HL-60 (cell line): ENCODE measurements at regions not wholly inside any gene's neighbourhood (a gene's known extent, or its start where the extent isn't known, plus 50 kb on each side); places are given as distances from the start of the nearest gene placed in this dataset.

Source experiments
- DNase-seq, 2 experiments: peaks; one replicate each; pipeline ENCODE4 v3.0.0-alpha.2; 2010 to 2020; ENCODE audit warnings: low read depth in 1 of 2, low spot score in 1 of 2
- H3K27ac ChIP-seq: fragments of 250-450 bp; sonication (Bioruptor Pico); replicated peaks from 2 replicates; pipeline ENCODE4 v1.5.1; 2020; ENCODE audit warnings: mild to moderate bottlenecking, moderate library complexity
- H3K27me3 ChIP-seq: fragments of 250-450 bp; sonication (Bioruptor Pico); 2 replicates; pipeline ENCODE4 v1.5.1; 2021; ENCODE audit warnings: mild to moderate bottlenecking, moderate library complexity; ENCODE audit not compliant: insufficient read depth, poor library complexity, severe bottlenecking
- H3K4me3 ChIP-seq: replicated peaks from 2 replicates; pipeline ENCODE4 v1.5.1; 2011; ENCODE audit warnings: mild to moderate bottlenecking, control low read depth, low read length; ENCODE audit not compliant: insufficient read depth
- GABPA ChIP-seq: IDR thresholded peaks from 2 replicates; pipeline ENCODE4 v1.6.1; 2012; ENCODE audit warnings: low read depth
- POLR2AphosphoS5 ChIP-seq: IDR thresholded peaks from 2 replicates; pipeline ENCODE4 v1.6.1; 2012; ENCODE audit warnings: low read depth
- SPI1 ChIP-seq: IDR thresholded peaks from 2 replicates; pipeline ENCODE4 v1.6.1; 2012; ENCODE audit warnings: low read depth, mild to moderate bottlenecking, borderline replicate concordance
- TF ChIP-seq, protein P1 (sequence below): IDR thresholded peaks from one replicate; pipeline ENCODE4 v1.5.1; 2011; ENCODE audit warnings: low read length, control low read depth, inconsistent platforms; ENCODE audit not compliant: insufficient read depth
- TF ChIP-seq, protein P2 (sequence below): IDR thresholded peaks from 2 replicates; pipeline ENCODE4 v1.6.1; 2012; ENCODE audit warnings: low read depth; ENCODE audit not compliant: insufficient replicate concordance

- no peak overlapping the region for H3K4me3 ChIP-seq
Measured at GRCh38 chr3:135324301-135324700, 529.2 kb downstream of the EPHB1 start.

DNA sequence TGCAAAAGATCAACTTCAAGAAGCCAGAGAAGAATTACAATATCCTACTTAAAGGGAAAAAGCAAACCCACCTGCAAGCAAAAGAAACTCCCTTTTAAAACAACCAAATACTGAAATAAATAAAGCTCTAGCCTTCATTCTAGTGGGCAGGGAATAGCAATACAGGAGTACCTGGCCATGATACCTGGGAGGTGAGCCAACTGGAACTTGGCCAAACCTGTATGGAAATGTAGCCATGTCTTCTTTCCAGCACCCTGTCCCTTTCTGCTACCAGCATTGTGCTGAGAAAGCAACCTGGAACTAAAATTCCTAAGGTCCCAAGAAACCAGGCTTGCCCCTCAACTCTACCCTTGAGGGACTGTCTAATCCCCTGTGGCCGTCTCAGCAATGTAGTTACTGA is 530.0 kb downstream of the EPHB1 start:
- Histone ChIP-seq H3K27me3 (no peaks in the 10 kb centered on the region), H3K4me3 (no peak overlapping the region), H3K27ac (no peak overlapping the region)
- TF ChIP-seq, protein P1, sequence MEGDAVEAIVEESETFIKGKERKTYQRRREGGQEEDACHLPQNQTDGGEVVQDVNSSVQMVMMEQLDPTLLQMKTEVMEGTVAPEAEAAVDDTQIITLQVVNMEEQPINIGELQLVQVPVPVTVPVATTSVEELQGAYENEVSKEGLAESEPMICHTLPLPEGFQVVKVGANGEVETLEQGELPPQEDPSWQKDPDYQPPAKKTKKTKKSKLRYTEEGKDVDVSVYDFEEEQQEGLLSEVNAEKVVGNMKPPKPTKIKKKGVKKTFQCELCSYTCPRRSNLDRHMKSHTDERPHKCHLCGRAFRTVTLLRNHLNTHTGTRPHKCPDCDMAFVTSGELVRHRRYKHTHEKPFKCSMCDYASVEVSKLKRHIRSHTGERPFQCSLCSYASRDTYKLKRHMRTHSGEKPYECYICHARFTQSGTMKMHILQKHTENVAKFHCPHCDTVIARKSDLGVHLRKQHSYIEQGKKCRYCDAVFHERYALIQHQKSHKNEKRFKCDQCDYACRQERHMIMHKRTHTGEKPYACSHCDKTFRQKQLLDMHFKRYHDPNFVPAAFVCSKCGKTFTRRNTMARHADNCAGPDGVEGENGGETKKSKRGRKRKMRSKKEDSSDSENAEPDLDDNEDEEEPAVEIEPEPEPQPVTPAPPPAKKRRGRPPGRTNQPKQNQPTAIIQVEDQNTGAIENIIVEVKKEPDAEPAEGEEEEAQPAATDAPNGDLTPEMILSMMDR, result no peak
- TF ChIP-seq POLR2AphosphoS5, result no peak
- TF ChIP-seq SPI1, result no peak
- TF ChIP-seq, protein P2, sequence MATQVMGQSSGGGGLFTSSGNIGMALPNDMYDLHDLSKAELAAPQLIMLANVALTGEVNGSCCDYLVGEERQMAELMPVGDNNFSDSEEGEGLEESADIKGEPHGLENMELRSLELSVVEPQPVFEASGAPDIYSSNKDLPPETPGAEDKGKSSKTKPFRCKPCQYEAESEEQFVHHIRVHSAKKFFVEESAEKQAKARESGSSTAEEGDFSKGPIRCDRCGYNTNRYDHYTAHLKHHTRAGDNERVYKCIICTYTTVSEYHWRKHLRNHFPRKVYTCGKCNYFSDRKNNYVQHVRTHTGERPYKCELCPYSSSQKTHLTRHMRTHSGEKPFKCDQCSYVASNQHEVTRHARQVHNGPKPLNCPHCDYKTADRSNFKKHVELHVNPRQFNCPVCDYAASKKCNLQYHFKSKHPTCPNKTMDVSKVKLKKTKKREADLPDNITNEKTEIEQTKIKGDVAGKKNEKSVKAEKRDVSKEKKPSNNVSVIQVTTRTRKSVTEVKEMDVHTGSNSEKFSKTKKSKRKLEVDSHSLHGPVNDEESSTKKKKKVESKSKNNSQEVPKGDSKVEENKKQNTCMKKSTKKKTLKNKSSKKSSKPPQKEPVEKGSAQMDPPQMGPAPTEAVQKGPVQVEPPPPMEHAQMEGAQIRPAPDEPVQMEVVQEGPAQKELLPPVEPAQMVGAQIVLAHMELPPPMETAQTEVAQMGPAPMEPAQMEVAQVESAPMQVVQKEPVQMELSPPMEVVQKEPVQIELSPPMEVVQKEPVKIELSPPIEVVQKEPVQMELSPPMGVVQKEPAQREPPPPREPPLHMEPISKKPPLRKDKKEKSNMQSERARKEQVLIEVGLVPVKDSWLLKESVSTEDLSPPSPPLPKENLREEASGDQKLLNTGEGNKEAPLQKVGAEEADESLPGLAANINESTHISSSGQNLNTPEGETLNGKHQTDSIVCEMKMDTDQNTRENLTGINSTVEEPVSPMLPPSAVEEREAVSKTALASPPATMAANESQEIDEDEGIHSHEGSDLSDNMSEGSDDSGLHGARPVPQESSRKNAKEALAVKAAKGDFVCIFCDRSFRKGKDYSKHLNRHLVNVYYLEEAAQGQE, result no peak
- TF ChIP-seq GABPA, result no peak
- no peak for DNase-seq

More at GRCh38 chr3:135324301-135324700, 529.2 kb downstream of the EPHB1 start:
- DNase-seq, result no peak
- TF ChIP-seq, protein P1, result no peak
- TF ChIP-seq, protein P2, result no peak
- TF ChIP-seq POLR2AphosphoS5, result no peak
- TF ChIP-seq GABPA, result no peak
- TF ChIP-seq SPI1, result no peak
- Histone ChIP-seq H3K27me3 (no peaks in the 10 kb centered on the region), H3K27ac (no peak overlapping the region)

DNA sequence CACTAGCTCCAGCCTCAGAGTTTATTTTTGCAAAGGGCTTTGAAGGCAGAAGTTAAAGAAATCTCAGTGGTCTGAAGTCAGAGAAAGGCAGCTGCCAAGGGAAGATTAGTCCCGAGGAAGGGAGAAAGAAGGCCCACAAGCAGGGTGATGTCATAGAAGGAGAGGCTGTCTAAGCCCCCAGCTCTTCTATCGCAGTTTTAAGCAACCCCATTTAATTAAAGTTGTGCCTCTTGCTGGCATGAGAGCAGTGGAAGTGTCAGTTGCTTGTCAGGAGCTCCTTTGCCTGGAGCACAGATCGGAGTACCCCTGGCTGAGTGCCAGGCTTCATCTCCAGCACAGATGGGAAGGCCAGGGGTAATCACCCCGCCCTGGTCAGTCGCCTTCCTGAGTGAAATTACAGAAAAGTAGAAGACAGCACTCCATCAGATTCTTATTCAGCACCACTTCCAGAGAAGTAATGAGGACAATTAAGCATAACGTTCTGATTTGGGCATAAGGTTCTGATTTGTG is 530.7 kb downstream of the EPHB1 start:
- Histone ChIP-seq H3K4me3 (no peak overlapping the region), H3K27ac (no peak overlapping the region), H3K27me3 (no peaks in the 10 kb centered on the region)
- DNase-seq, result no peak
- TF ChIP-seq SPI1 (no peak), GABPA (no peak)
- TF ChIP-seq, protein P2, result no peak

GRCh38 chr3:135326851-135327250 is 531.8 kb downstream of the EPHB1 start:
- H3K27ac ChIP-seq, result no peak overlapping the region
- H3K27me3 ChIP-seq, result no peaks in the 10 kb centered on the region
- no peak overlapping the region for H3K4me3 ChIP-seq
- no peak for DNase-seq
- TF ChIP-seq, protein P2, result no peak
- TF ChIP-seq GABPA (no peak), SPI1 (no peak), POLR2AphosphoS5 (no peak)
- TF ChIP-seq, protein P1, result no peak
